CD1c-positive myeloid dendritic cell (primary cell): ENCODE measurements at regions not wholly inside any gene's neighbourhood (a gene's known extent, or its start where the extent isn't known, plus 50 kb on each side); places are given as distances from the start of the nearest gene placed in this dataset.

Experiments used
- DNase-seq: peaks from one replicate; pipeline ENCODE4 v3.0.0-alpha.2; 2016; ENCODE audit errors: extremely low spot score

GRCh38 chr4:11494232-11494631 is 65.5 kb upstream of the HS3ST1 start:
- no peak for DNase-seq

DNA sequence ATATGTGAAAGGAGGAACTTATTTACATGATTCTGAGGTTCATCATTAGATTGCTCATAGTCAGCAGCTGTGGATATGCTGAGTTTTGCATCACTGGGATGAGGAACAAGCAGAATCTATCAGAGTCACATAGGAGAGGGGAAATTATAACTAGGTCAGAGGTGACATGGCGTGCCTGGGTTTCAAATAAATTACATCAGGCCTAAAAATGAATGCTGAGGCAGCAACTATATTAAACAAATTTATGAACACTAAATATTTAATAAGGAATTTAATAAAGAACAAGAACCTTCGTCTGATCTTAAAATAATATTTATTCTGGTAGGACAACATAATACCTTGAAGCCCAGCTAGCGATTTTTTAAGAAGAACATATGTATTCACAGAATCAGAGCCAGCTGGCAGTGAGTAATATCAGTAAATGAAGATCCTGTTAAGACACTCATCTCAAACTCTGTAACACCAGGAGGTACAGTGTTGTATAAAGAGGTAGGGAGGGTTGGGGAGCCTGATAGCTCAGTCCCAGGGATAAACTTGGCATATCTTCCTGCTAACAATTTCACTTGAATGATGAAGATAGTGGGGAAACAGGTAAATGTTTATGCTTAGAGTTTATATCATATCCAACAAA is 60.9 kb upstream of the HS3ST1 start:
- peak; percentile 76 for DNase-seq

DNA sequence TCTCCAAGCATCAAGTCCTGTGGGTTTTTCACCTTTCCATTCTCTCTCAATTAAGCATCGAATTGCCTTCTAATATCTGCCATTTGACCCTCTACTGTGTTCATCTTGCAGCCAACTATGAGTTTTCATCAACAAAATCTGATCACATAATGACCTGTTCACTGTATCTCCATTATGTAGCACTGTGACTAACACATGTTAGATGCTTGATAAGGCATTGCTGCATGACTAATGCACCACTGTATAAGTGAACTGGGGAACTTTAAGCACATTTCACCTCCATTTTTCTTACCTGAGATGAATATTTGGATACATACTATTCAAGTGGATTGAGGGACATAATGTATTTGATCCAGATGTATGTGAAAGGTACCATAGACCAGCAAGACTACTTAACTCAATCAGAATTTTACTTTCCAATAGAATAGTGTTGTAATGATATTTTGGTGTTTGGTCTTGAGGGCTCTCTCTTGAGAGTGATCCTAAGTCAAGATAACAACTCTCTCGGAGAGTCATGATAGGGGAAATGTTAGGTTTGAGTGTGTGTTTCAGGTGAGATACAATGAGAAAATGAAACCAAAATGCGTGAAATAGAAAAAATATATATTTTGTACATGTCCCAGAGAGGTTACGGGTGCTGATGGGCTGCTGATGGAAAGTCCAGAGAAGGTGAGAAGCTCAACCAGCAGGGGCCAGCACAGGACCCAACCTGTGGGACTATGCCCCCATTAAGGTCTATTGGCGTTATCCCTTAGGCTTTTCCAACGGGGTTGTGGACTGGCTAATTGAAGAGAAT is 60.2 kb upstream of the HS3ST1 start:
- no peak for DNase-seq

DNA sequence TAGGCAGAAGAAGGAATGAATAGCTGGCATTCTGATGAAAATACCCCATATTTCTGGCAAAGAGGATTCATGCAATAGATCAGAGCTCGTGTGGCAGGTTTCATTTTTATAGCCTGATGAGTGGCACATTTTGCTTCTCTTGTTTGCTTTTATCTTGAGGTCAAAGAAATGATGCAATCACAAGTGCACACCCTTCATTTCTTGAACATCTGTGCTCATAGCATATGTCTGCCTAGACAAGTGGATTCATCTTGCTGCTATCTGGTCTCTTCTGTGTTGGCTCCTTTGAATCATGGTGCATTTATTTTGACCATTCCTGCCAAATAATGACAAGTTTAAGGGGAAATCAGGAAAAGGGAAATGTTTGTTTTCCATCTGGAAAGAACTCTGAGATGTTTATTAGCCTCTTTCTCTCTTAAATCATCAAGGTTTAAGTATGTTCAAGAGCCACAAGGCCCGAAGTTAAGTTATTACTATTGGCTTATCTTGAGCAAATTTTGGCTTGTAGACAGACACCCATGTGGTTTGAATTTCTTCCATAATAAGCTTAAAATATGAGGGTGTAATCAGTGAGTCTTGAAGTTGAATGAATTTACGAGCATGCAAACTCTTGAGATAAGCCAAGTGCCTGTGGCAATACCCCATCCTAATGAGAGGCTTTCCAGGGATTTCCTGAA is 59.3 kb upstream of the HS3ST1 start:
- no peak for DNase-seq

DNA sequence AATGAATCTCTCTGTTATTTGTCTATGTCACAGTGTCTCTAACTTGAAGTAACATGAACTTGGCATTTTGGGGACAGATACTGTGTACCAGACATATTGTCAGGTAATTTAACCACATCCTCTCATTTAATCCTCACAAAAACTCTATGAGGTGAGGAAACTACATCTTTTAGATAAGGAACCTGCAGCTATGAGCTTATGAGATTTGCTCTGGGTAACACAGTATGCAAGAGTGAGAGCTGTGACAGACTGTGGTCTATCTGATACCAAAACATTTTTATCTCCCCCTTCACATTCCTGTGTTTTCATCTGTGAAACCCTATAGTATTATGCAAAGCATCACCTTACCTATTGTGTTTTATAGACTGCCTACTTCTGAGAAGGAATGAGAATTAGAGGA is 58.4 kb upstream of the HS3ST1 start:
- no peak for DNase-seq

DNA sequence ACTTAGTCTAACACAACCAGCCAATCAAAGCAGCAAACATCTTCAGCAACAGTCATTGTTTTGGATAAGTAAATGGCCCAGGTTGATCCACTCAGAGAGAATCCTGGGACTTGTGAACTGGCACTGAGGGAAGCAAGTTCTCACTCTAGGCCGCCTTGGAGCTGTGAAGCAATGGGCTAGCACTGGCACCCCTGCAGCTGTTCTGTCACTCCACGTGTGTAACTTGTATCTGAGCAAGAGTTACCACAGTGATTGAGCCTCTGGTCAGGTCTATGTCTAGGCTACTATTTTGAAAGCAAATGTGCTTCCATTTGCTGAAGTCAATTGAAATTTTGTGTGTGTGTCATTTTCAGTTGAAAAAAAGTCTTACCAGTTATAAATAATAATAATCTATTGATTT is 57.2 kb upstream of the HS3ST1 start:
- no peak for DNase-seq

DNA sequence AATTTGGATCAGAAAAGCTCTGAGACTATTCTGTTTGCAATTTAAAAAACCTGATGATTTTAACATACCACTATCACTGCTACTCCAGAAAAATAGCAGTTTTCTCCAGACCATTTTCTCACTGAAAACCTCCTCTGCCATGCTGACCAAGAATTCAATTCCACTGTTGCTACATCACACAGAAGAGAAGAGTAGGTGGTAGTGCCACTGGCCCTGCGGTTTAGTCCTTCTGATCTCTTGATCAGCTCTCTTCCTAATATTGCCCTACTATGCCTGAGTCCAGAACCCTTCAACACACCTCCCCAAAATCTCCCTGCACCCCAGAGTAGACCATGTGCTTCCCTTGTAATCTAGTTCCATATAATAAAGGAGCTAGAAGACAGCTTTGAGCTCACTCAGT is 55.8 kb upstream of the HS3ST1 start:
- DNase-seq = no peak

- DNase-seq = peak; percentile 38
Measured at GRCh38 chr4:11483046-11483445, 54.4 kb upstream of the HS3ST1 start.

DNA sequence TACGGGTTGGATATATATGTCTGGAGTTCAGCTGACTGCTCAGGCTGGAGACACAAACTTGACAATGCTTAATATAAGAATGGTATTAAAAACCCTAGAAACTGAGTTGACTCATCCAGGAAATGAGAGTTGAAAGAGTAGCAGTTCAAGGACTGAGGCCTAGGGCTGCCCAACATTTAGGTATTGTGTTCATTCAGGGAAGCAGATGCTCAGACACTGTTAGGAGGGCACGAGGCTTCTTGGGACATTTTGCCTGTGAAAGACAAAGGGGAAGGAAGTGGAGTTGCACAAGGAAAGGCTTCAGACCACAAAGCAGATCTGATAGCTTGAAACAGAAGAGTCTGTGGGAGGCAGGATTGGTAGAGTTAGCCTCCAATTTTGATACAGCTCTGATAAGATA is 52.0 kb upstream of the HS3ST1 start:
- peak; percentile 91 for DNase-seq
